ENCODE measurements at regions not wholly inside any gene's neighbourhood (a gene's known extent, or its start where the extent isn't known, plus 50 kb on each side); places are given as distances from the start of the nearest gene placed in this dataset.

GRCh38 chr2:228542277-228542676 lies 360.8 kb upstream of the SPHKAP start:
- DNase-seq (ENCODE audit: low read depth in 1 of 2, low spot score in 1 of 2): no peak
- Histone ChIP-seq H3K4me3 (replicated peaks; ENCODE audit: insufficient read depth, low read length) (no peak overlapping the region), H3K27ac (replicated peaks) (no peak overlapping the region), H3K27me3 (ENCODE audit: insufficient read depth, poor library complexity, severe bottlenecking) (no peaks in the 10 kb centered on the region)
- TF ChIP-seq GABPA (IDR thresholded peaks at IDR 0.05; ENCODE audit: low read depth) (no peak), SPI1 (IDR thresholded peaks at IDR 0.05; ENCODE audit: borderline replicate concordance, low read depth) (no peak), CTCF (IDR thresholded peaks at IDR 0.05; ENCODE audit: insufficient read depth, low read length) (no peak), POLR2AphosphoS5 (IDR thresholded peaks at IDR 0.05; ENCODE audit: low read depth) (no peak), REST (IDR thresholded peaks at IDR 0.05; ENCODE audit: insufficient replicate concordance, low read depth) (no peak)

- Histone ChIP-seq H3K27ac (replicated peaks) (no peak overlapping the region), H3K27me3 (ENCODE audit: insufficient read depth, poor library complexity, severe bottlenecking) (no peaks in the 10 kb centered on the region), H3K4me3 (replicated peaks; ENCODE audit: insufficient read depth, low read length) (no peak overlapping the region)
- no peak for DNase-seq (ENCODE audit: low read depth in 1 of 2, low spot score in 1 of 2)
- TF ChIP-seq POLR2AphosphoS5 (IDR thresholded peaks at IDR 0.05; ENCODE audit: low read depth) (no peak), CTCF (IDR thresholded peaks at IDR 0.05; ENCODE audit: insufficient read depth, low read length) (no peak), REST (IDR thresholded peaks at IDR 0.05; ENCODE audit: insufficient replicate concordance, low read depth) (no peak), SPI1 (IDR thresholded peaks at IDR 0.05; ENCODE audit: borderline replicate concordance, low read depth) (no peak), GABPA (IDR thresholded peaks at IDR 0.05; ENCODE audit: low read depth) (no peak)
These were observed 360.3 kb upstream of the SPHKAP start for GRCh38 chr2:228541789-228542188.

- Histone ChIP-seq H3K4me3 (replicated peaks; ENCODE audit: insufficient read depth, low read length) (no peak overlapping the region), H3K27me3 (ENCODE audit: insufficient read depth, poor library complexity, severe bottlenecking) (no peaks in the 10 kb centered on the region), H3K27ac (replicated peaks) (no peak overlapping the region)
- TF ChIP-seq REST (IDR thresholded peaks at IDR 0.05; ENCODE audit: insufficient replicate concordance, low read depth) (no peak), POLR2AphosphoS5 (IDR thresholded peaks at IDR 0.05; ENCODE audit: low read depth) (no peak), GABPA (IDR thresholded peaks at IDR 0.05; ENCODE audit: low read depth) (no peak)
- no peak for DNase-seq (ENCODE audit: low read depth in 1 of 2, low spot score in 1 of 2)
These were observed 359.5 kb upstream of the SPHKAP start for GRCh38 chr2:228540976-228541375.

GRCh38 chr2:228535396-228535795 lies 353.9 kb upstream of the SPHKAP start:
- H3K4me3 ChIP-seq (replicated peaks; ENCODE audit: insufficient read depth, low read length): no peak overlapping the region
- no peaks in the 10 kb centered on the region for H3K27me3 ChIP-seq (ENCODE audit: insufficient read depth, poor library complexity, severe bottlenecking)
- no peak for TF ChIP-seq POLR2AphosphoS5 (IDR thresholded peaks at IDR 0.05; ENCODE audit: low read depth)
- no peak for TF ChIP-seq SPI1 (IDR thresholded peaks at IDR 0.05; ENCODE audit: borderline replicate concordance, low read depth)
- TF ChIP-seq REST (IDR thresholded peaks at IDR 0.05; ENCODE audit: insufficient replicate concordance, low read depth): no peak
- TF ChIP-seq CTCF (IDR thresholded peaks at IDR 0.05; ENCODE audit: insufficient read depth, low read length): no peak
- no peak for TF ChIP-seq GABPA (IDR thresholded peaks at IDR 0.05; ENCODE audit: low read depth)
- H3K27ac ChIP-seq (replicated peaks): no peak overlapping the region
- no peak for DNase-seq (ENCODE audit: low read depth in 1 of 2, low spot score in 1 of 2)

Data from HL-60 (cell line).